ENCODE measurements at regions not wholly inside any gene's neighbourhood (a gene's known extent, or its start where the extent isn't known, plus 50 kb on each side); places are given as distances from the start of the nearest gene placed in this dataset.

DNA sequence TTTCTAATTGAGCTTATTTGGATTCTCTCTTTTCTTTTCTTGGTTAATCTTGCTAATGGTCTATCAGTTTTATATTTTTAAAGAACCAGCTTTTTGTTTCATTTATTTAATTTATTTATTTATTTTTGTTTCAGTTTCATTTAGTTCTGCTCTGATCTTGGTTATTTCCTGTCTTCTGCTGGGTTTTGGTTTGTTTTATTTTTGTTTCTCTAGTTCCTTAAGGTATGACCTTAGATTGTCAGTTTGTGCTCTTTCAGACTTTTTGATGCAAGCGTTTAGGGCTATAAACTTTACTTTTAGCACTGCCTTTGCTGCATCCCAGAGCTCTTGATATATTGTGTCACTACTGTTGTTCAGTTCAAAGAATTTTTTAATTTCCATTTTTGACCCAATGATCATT is 149.7 kb upstream of the SLC25A13 start:
- Histone ChIP-seq H3K4me3 (ENCODE audit: low read depth in 1 of 3, low read length in 3 of 3) (no peak overlapping the region), H3K27me3 (ENCODE audit: control insufficient read depth in 4 of 4, insufficient read depth in 4 of 4, low read length in 3 of 4) (no peaks in the 10 kb centered on the region), H3K9me3 (ENCODE audit: control insufficient read depth in 4 of 4, low read length in 3 of 4) (peaks cover 0 to 5% (median 0%) of the 10 kb centered on the region in 4 donors), H3K36me3 (ENCODE audit: control insufficient read depth in 4 of 4, insufficient read depth in 3 of 4, low read depth in 1 of 4, low read length in 3 of 4) (no peaks in the 10 kb centered on the region), H3K9ac (ENCODE audit: low read depth in 1 of 2, low read length in 2 of 2) (no peak overlapping the region), H3K4me1 (ENCODE audit: control insufficient read depth in 4 of 4, insufficient read depth in 4 of 4, low read length in 3 of 4) (no peaks in the 10 kb centered on the region), H3K27ac (ENCODE audit: low read depth in 1 of 2, low read length in 2 of 2) (no peak overlapping the region)
- WGBS: 73% methylated on average over 1 of the region's 1 CpG
- TF ChIP-seq JUND (IDR thresholded peaks at IDR 0.05) (no peak), HNF4G (IDR thresholded peaks at IDR 0.05) (no peak), YY1 (IDR thresholded peaks at IDR 0.05) (no peak)
- DNase-seq (ENCODE audit: low spot score): no peak

- Histone ChIP-seq H3K4me3 (ENCODE audit: low read depth in 1 of 3, low read length in 3 of 3) (no peak overlapping the region), H3K36me3 (ENCODE audit: control insufficient read depth in 4 of 4, insufficient read depth in 3 of 4, low read depth in 1 of 4, low read length in 3 of 4) (no peaks in the 10 kb centered on the region), H3K27ac (ENCODE audit: low read depth in 1 of 2, low read length in 2 of 2) (no peak overlapping the region), H3K27me3 (ENCODE audit: control insufficient read depth in 4 of 4, insufficient read depth in 4 of 4, low read length in 3 of 4) (no peaks in the 10 kb centered on the region), H3K4me1 (ENCODE audit: control insufficient read depth in 4 of 4, insufficient read depth in 4 of 4, low read length in 3 of 4) (peaks cover 0 to 7% (median 2%) of the 10 kb centered on the region in 4 donors), H3K9ac (ENCODE audit: low read depth in 1 of 2, low read length in 2 of 2) (no peak overlapping the region), H3K9me3 (ENCODE audit: control insufficient read depth in 4 of 4, low read length in 3 of 4) (no peaks in the 10 kb centered on the region)
- no peak for DNase-seq (ENCODE audit: low spot score)
- TF ChIP-seq JUND (IDR thresholded peaks at IDR 0.05): no peak
- TF ChIP-seq YY1 (IDR thresholded peaks at IDR 0.05): no peak
- no peak for TF ChIP-seq CTCF (IDR thresholded peaks at IDR 0.05; ENCODE audit: low read depth, low read length, missing input control)
- TF ChIP-seq REST (IDR thresholded peaks at IDR 0.05): no peak
- TF ChIP-seq EGR1 (IDR thresholded peaks at IDR 0.05; ENCODE audit: low read depth in 2 of 2): no peak
- no peak for TF ChIP-seq ATF3 (IDR thresholded peaks at IDR 0.05)
- no peak for TF ChIP-seq RAD21 (IDR thresholded peaks at IDR 0.05)
- TF ChIP-seq RXRA (IDR thresholded peaks at IDR 0.05): no peak
- no peak for TF ChIP-seq ZBTB33 (IDR thresholded peaks at IDR 0.05)
- no peak for TF ChIP-seq HNF4G (IDR thresholded peaks at IDR 0.05)
- TF ChIP-seq NR2F2 (IDR thresholded peaks at IDR 0.05): no peak
- no peak for TF ChIP-seq SP1 (IDR thresholded peaks at IDR 0.05)
- no peak for TF ChIP-seq TAF1 (conservative IDR thresholded peaks at IDR 0.05)
- TF ChIP-seq GABPA (IDR thresholded peaks at IDR 0.05 in 1 of 2, conservative IDR thresholded peaks at IDR 0.05 in 1 of 2): no peak
- no peak for TF ChIP-seq FOXA2 (IDR thresholded peaks at IDR 0.05)
- no peak for TF ChIP-seq FOXA1 (IDR thresholded peaks at IDR 0.05)
- TF ChIP-seq HNF4A (conservative IDR thresholded peaks at IDR 0.05): no peak
- TF ChIP-seq, protein P1, sequence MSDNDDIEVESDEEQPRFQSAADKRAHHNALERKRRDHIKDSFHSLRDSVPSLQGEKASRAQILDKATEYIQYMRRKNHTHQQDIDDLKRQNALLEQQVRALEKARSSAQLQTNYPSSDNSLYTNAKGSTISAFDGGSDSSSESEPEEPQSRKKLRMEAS (IDR thresholded peaks at IDR 0.05): no peak
- 82% methylated on average over 2 of the region's 2 CpGs for WGBS
Observed at GRCh38 chr7:96452146-96452545, 130.2 kb upstream of the SLC25A13 start.

Data from liver (tissue), 8 donors.